Activated T-cell treated with anti-CD3 and anti-CD28 coated beads, Interleukin-2, amount 50 U/mL, for 1 hour (primary cell): ENCODE measurements at regions not wholly inside any gene's neighbourhood (a gene's known extent, or its start where the extent isn't known, plus 50 kb on each side); places are given as distances from the start of the nearest gene placed in this dataset.

Experiments
- DNase-seq: peaks from one replicate; pipeline ENCODE4 v3.0.0-alpha.2; 2020

- DNase-seq, result no peak
Measured at GRCh38 chr3:43869491-43869890, 178.8 kb downstream of the ABHD5 start.

- DNase-seq, result no peak
Measured at GRCh38 chr3:43870120-43870519, 179.4 kb downstream of the ABHD5 start.

GRCh38 chr3:43870844-43871626 lies 180.3 kb downstream of the ABHD5 start:
- DNase-seq, result no peak

- no peak for DNase-seq
Measured at GRCh38 chr3:43871627-43872245, 181.0 kb downstream of the ABHD5 start.

- no peak for DNase-seq
Measured at GRCh38 chr3:43872301-43872700, 181.6 kb downstream of the ABHD5 start.

GRCh38 chr3:43872901-43873300 lies 182.2 kb downstream of the ABHD5 start:
- DNase-seq, result no peak

- no peak for DNase-seq
Measured at GRCh38 chr3:43873723-43874122, 183.0 kb downstream of the ABHD5 start.

- DNase-seq, result no peak
Measured at GRCh38 chr3:43874290-43874689, 183.6 kb downstream of the ABHD5 start.

GRCh38 chr3:43874731-43875130 lies 184.0 kb downstream of the ABHD5 start:
- DNase-seq, result no peak

- no peak for DNase-seq
Measured at GRCh38 chr3:43876648-43877047, 185.9 kb downstream of the ABHD5 start.

- no peak for DNase-seq
Measured at GRCh38 chr3:43879166-43879565, 188.4 kb downstream of the ABHD5 start.

- DNase-seq, result no peak
Measured at GRCh38 chr3:43882976-43883680, 192.4 kb downstream of the ABHD5 start.

- DNase-seq, result no peak
Measured at GRCh38 chr3:43883729-43884396, 193.1 kb downstream of the ABHD5 start.

GRCh38 chr3:43884581-43884980 lies 193.8 kb downstream of the ABHD5 start:
- DNase-seq, result no peak

GRCh38 chr3:43885908-43886618 lies 195.3 kb downstream of the ABHD5 start:
- DNase-seq, result no peak

- DNase-seq, result no peak
Measured at GRCh38 chr3:43892061-43892460, 201.3 kb downstream of the ABHD5 start.

- no peak for DNase-seq
Measured at GRCh38 chr3:43892526-43892925, 201.8 kb downstream of the ABHD5 start.

GRCh38 chr3:43893727-43894126 lies 203.0 kb downstream of the ABHD5 start:
- DNase-seq, result no peak

- peak; percentile 18 for DNase-seq
Measured at GRCh38 chr3:43894176-43895049, 203.7 kb downstream of the ABHD5 start.

GRCh38 chr3:43895573-43895972 lies 204.8 kb downstream of the ABHD5 start:
- no peak for DNase-seq

- DNase-seq, result no peak
Measured at GRCh38 chr3:43902415-43902814, 211.7 kb downstream of the ABHD5 start.

- no peak for DNase-seq
Measured at GRCh38 chr3:43905157-43905556, 214.4 kb downstream of the ABHD5 start.
